NCI-H2171 (cell line): ENCODE measurements at regions not wholly inside any gene's neighbourhood (a gene's known extent, or its start where the extent isn't known, plus 50 kb on each side); places are given as distances from the start of the nearest gene placed in this dataset.
"Not testable (repeated sequence)": the region's sequence is repeated elsewhere in the genome, so short reads cannot be mapped to it uniquely, and the experiment has no call there.

Experiments used
- DNase-seq: peaks from one replicate; lab custom pipeline; 2025; lab: John Stamatoyannopoulos, UW

DNA sequence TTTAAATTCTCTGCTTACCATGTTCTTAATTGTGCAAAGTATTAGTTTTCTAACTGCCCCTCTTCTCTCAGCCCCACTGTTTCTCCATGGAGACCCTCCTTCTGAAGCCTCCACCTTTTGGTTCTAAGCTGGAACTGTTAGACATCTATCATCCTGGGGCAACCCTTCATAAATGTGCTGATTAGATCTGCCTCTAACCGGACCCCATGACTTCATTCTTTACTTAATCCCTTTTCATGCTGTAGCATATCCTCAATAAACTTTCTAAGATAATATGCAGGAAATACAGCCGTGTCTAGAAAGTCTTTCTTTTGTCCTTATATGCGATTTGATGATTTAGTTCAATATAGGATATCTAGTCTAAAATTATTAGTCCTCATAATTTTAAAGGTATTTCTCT is 1020.1 kb downstream of the ADGRL2 start:
- no peak for DNase-seq

DNA sequence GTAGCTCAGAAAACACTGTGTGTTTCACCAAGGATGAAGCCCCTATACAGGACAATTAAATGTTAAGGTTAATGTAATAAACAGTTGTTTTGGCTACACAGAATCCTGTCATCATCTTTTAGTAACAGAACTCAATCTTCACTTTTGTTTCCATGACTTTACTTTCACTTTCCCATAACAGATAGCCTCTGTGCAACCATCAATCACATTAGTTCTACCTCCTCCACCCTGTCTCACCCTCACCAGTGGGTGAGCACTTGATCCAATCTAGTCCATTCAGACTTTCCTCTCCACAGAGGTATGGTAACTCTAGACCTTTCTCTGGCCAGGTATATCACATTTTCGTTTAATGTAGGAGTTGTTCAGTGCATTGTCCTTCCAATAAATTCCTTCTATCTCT is 1018.5 kb downstream of the ADGRL2 start:
- DNase-seq = no peak

DNA sequence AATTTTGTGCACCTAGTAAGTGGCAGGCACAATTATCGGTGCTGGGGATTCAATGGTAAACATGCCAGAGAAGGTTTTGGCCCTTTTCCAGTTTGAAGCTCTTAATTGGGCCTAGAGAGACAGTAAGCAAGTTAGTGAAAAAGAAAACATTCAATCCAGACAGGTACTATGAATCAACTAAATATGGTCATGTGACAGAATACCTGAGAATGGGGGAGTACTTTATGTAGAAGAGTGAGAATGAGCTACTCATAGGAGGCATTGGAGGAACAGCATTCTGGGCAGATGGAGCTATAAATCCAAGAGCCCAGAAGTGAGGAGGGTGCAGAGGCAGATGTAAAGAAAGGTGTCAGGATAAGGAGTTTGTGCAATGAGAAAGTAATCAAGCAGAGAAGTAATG is 1017.9 kb downstream of the ADGRL2 start:
- DNase-seq = no peak

DNA sequence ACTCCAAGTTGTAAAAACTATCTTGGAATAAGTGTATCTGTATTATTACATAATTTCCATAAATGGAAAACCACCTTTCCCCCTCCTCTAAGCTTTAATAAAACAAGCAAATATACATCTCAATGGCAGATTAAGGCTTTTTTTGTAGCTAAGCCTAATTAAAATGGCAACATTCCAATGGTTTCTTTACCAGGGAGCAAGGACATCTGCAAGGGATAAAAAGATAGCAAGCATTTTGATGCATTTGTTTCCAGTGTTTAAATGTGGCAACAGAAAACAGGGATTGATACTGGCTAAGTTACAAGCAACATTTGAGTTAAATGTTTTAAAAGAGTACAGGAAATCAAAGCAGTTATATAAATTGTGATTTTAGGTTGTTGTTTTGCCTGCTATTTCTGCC is 1012.7 kb downstream of the ADGRL2 start:
- no peak for DNase-seq

DNA sequence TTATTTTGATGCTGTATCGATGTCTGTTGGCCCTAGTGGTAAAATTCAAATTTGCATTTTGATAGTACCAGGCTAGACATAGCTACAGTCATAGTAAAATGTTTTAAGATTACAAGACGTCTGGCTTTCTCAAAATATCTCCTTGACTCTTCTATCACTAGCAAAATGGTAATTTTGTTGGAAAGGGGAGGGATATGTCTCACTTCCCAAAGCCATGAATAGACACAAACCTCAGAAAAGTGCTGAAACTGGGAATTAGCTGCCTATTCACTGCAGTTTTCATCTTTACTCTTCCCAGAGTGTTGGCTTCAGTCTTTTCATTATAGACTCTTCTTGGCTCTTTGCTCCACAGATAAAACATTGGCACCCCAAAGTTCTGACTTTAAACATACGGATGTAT is 1009.9 kb downstream of the ADGRL2 start:
- no peak for DNase-seq

DNA sequence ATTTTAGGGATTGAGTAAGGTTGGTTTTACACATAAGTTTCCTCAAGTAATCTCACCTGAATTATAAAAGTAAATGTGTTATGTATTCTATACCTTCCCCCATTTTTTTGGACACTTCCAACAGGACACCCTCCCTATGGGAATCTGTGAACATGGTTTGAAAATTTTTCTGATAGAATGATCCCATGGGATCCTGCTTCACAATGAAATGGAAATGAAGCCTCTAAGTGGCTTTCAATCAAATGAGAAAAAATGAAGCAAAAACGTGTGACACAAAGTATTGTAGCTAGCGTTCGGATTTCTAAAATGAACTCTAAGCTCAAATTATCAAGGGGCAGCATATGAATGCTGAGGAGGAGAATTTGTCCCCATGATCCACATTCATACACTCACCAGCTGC is 1006.8 kb downstream of the ADGRL2 start:
- no peak for DNase-seq

DNA sequence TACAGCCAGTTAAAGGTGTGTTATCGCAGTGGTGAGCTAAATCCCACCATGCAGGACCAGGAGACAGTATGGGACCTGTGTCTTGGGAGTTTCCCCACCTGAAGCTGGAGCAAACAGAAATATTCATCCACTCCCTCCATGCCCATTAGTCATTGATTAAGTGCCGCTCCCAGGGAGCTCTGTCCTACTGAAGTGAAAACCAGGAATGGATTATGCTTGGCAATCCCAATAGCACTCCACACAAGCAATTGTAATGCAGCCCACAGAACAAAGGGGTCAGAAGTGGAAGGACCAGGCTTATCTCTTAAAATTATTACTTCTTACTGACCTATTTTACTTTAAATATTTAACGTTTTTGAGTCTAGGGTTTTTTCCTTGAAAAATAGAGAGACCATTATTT is 1005.4 kb downstream of the ADGRL2 start:
- no peak for DNase-seq

DNA sequence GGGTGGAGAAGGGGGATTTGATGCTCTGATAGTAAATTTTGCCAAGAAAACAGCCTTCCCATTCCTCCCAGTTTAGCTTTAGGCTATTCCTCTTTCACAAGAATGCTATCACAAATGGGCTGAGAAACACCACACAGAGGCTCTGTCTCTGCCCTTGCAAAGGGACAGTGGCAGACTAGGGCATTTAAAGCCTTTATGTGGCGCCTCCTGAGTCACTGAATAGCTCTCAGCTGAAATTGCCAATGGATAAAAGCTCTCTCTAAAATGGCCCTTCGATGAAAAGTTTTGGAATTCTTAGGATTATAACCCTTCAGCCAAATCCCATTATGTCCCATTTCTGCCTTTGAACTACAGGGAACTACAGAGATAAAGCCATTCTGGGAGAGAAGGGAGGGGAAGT is 1000.4 kb downstream of the ADGRL2 start:
- DNase-seq = no peak

DNA sequence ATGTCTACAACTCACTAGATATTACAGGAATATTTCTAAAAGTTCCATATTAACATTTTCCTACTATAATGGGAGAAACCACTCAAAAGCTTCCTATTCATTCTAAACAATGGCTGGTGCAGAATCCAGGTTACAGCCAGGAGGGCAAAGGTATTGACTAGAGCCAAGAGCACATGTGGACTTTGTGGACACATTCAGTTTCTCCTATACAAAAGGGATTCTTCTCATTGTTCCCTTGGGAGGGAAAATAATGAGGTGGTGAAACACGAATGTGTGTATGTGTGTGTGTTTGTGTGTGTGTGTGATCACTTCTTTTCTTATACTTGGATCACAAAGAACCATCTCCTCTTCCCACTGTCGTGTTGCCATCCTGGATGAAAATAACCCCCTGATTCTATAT is 1000.0 kb downstream of the ADGRL2 start:
- no peak for DNase-seq

DNA sequence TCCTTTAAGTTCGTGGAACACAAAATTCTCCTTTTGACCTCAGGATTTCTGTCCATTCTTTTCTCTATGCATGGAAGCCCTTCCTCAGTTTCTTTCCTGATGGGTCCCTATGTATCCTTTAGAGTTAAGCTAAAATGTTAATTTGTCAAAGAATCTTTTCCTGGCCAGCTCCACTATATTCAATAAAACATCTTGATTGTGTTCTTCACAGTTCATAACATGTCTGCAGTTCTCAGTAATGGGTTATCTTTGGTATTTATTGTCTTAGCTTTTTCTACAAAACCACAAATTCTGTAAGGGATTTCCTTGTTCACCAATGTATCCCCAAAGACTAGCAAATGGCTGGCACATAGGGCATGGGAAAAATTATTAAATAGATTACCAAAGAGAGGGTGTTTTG is 998.5 kb downstream of the ADGRL2 start:
- DNase-seq = no peak

DNA sequence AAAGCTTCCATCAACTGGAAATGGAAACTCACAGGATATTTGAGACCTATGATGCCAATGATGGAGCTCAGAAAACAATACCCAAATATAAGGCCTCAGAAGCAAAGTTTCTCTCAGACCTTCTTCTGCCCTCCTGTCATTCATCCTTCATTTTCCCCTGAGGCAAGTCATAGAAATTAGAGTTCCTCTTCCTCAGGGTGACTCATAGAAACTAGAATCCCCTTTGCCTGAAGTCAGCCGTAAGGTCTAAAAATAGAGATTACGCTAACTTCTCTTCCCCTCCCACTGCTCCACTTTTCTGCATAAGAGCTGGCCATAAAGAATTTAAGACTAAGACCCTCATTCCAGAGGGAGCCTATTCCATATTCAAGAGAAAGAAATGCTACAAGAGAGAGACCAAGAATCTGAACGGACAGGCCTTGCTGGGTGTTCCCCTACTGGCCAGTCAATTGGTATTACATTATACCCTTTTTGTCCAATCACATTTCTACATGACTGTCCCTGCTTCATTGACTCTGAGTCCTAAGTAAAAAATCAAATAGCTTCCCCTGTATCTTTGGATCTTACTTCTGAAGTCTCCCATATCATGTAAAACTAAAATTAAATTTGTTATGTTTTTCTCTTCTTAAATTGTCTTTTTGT is 994.9 kb downstream of the ADGRL2 start:
- DNase-seq = no peak

DNA sequence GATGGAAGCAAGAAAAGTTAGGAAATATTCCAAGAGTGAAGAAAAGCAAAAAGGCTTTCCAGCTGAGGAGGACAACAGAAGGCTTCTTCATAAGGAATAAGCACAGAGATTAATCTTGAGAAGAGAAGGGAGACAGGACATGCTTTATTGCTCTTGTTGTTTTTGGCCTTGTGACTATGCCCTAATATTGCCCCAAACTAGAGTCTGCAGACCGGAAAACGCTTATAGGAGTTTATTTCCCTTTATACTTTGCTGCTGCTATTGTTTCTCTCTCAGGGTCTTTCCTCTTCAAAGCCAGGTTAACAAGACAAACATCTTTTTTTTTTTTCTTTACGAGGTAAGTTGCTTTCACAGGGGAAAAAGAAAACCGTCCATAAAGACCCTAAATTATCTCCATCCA is 991.4 kb downstream of the ADGRL2 start:
- no peak for DNase-seq

DNA sequence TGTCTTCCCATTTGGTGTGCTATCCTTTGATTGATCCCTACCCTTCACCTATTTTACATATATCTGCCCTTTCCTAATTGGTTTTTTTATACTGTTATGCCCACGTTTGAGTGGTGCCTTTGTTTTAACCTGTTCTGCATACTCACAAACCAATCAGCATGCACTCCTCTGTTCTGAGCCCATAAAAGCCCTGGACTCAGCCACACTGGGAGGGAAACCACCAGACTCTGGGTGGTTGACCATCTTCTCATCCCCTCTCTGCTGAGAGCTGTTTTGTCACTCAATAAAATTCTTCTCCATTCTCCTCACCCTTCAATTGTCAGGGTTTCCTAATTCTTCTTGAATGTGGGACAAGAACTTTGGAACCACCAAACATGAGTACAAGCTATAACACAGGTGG is 989.8 kb downstream of the ADGRL2 start:
- no peak for DNase-seq

DNA sequence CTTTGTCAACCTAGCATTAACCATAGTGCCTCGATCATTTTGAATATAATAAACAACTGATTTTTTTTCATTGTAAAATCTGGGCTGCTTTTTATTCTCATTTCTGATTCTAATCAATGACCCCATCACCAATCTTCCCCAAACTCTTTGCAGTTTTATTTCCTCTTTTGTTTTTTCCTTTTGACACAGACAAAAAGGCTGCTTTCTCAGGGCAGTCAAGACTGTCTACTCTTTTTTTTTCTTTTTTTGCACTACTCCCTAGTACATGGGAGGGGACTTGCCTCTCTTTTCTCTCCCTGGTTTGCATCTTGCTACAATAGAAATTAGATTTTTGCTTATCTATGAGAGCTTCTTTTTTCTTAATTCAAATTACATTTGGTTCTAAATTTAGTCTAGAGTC is 987.9 kb downstream of the ADGRL2 start:
- DNase-seq = no peak

DNA sequence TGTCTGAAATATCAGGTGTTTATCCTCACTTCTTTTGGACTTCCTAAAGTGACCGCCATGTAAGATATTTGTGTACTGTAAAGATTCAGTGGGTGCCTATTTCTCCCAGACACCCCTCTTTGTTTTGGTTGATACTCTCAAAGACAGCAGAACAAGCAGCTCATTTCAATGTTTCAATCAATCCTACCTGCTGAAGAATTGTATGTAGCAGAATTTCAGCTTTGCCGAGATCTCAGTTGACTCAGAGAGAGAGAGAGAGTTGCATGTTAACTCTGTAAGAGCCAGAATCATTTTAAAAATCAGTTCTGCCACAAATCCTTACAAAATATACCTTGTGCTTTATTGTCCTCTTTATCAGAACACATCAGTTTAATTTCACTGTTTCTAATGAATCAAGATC is 987.3 kb downstream of the ADGRL2 start:
- no peak for DNase-seq

DNA sequence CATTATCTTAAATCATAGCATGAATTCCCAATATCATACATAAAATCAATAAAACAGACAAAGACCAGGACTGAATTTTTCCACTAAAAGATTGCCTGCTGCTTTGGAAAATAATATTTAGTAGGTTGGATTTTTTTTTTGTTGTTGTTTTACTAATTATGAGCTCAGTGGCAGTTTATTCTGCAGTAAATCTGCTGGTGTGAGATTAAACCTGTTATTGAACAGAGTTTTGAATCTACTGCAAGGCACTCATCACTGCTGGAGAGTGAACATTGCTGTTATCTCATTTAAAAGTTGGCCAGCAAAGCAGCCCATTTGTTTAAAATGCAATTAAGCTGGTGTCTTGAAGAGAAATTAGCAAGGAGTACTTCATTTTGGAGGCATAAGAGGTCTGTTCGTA is 986.1 kb downstream of the ADGRL2 start:
- no peak for DNase-seq

DNA sequence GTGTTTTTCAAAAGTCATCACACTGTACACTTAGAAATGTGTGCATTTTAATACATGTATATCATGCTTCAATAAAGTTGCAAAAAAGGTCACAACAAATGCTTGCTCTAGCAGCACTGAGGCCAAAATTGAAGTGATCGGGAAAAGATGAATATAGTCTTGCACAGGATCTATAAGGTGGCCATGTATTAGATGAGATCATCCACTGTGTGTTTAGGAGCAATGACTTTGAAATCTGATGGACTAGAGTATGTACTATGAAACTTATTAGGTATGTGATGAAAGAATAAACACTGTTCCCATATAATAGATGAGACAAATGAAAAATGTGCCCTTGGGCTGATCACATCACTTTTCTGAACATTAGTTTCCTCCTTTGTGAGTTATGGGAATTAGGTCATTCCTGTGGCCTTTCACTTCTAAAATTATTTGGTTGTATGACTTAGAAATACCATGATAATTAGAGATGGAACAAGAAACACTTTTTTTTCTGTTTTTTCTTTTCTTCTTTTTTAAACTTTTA is 984.6 kb downstream of the ADGRL2 start:
- DNase-seq = no peak

DNA sequence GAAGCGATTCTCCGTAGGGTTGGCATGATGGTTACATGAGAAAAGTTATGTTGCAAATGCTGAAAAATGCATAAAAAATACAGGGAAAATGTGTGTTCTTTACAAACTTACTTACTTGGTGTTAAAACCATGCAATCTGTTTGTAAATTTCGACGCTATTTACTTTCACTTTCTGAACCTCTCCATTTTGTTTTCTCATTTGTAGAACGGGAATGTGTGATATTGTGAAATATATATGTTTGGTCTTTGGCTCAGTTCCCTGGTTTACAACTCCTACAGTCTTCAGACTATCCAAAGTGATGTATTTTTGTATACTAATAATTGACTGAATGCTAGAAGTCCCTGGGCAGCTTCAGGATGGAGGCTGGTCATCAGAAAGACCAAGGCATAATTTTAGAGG is 982.3 kb downstream of the ADGRL2 start:
- no peak for DNase-seq

DNA sequence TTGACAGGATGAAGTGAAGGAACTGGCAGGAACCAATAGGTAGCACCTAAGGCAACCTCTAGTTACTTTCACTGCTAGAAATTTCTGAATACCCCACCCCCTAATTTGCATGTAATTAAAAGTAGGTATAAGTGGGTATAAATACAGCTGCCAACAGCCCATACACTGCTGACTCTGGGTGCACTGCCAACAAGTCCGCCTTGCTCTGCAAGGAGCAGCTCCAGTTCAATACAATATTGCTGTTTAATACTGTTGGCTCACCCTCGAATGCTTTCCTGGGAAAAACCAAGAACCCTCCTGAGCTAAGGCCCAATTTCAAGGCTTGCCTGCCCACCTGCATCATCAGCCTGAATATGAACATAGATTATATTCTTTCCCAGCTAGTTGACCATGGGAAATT is 981.9 kb downstream of the ADGRL2 start:
- DNase-seq = no peak

DNA sequence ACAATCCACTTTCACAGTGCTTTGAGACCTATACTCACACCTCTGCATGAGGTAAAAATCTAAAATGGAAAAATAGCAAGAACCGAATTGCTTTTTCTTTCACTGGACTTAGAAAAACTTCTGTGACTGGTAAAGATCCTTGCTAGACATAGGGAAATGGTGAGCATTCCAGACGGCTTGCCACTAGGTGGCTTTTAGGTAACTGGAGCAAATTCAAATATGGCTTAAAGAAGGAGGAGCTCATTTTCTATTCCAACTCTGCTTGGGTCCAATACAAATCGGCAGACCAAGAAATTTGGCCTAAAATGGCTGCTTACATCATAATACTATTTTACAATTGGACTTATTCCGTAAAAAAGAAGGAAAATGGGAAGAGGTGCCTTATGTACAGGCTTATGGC is 977.9 kb downstream of the ADGRL2 start:
- no peak for DNase-seq

DNA sequence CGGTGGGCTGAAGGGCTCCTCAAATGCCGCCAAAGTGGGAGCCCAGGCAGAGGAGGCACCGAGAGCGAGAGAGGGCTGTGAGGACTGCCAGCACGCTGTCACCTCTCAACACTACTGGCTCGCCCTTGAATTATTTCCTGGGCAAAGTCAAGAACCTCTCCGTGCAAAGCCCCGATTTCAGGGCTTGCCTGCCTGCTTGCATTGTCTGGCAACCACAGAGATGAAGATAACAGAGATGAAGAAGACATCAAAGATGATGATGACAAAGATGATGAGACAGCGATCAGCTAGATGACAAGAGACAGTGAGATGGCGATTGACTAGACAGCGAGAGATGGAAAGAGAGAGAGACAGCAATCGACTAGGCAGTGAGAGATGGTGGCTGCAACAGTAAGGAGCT is 976.5 kb downstream of the ADGRL2 start:
- no peak for DNase-seq

DNA sequence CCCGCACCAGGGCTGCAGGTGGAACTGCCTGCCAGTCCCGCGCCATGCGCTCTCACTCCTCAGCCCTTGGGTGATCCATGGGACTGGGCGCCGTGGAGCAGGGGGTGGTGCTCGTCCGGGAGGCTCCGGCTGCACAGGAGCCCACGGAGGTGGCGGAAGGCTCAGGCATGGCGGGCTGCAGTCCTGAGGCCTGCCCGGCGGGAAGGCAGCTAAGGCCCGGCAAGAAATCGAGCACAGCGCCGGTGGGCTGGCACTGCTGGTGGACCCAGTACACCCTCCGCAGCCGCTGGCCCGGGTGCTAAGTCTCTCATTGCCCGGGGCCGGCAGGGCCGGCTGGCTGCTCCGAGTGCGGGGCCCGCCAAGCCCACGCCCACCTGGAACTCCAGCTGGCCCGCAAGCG is 976.0 kb downstream of the ADGRL2 start:
- DNase-seq = not testable (repeated sequence)

DNA sequence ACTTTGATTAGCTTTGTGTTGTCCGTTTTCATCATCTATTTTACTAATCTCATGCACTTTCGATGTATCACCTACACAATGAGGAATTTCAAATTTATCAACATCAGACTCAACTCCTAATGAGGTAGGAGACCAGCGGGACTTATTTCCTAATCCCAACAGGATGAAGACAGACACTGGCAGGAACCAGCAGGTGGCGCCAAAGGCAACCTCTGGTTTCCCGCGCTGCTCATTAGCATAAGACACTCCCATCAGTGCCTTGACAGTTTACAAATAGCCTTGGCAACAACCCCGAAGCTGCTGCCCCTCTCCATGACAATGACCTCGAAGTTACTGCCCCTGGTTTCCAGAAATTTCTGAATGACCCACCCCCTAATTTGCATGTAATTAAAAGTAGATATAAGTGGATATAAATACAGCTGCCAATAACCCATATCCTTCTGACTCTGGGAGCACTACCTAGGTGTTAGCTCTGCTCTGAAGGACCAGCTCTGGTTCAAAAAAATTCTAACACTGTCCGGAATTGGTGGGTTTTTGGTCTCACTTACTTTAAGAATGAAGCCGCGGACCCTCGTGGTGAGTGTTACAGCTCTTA is 974.8 kb downstream of the ADGRL2 start:
- DNase-seq = no peak

DNA sequence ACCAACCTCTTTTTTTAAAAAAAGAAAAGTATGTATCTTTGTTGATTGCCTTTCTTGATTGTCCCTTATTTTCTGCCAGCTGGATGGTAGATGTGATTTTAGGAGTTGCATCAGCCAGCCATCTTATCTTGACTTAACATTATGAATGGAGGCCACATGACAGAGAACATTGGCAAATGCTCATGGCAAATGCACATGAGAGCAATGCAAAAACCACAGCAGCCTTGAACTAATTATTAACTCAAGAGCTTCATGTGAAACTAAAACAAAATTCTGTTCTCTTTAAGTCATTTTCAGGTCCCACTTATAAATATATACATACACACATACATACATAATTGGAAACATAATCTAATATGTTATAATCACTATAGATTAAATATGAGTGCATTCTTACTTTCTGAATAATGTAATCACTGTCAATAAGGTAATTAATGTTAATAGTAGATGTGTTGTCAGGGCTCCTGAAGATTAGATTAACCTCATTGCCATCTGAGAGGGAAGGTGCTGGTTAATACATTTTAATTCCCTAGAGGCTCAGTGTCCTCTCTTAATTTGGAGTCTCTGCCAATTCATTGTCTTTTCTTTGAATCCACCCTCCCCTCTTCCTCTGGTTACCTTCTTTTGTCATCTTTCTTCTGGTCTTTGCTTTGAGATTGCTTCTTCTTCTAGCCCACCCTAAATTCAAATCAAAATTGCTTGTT is 962.2 kb downstream of the ADGRL2 start:
- DNase-seq = no peak
